CD4-positive, alpha-beta T cell treated with Interleukin-1 beta for 1 hour (primary cell): ENCODE measurements at regions not wholly inside any gene's neighbourhood (a gene's known extent, or its start where the extent isn't known, plus 50 kb on each side); places are given as distances from the start of the nearest gene placed in this dataset.

Experiments
- DNase-seq, 2 donors: peaks; one replicate each; pipeline ENCODE4 v3.0.0-alpha.2; 2020 to 2022

DNA sequence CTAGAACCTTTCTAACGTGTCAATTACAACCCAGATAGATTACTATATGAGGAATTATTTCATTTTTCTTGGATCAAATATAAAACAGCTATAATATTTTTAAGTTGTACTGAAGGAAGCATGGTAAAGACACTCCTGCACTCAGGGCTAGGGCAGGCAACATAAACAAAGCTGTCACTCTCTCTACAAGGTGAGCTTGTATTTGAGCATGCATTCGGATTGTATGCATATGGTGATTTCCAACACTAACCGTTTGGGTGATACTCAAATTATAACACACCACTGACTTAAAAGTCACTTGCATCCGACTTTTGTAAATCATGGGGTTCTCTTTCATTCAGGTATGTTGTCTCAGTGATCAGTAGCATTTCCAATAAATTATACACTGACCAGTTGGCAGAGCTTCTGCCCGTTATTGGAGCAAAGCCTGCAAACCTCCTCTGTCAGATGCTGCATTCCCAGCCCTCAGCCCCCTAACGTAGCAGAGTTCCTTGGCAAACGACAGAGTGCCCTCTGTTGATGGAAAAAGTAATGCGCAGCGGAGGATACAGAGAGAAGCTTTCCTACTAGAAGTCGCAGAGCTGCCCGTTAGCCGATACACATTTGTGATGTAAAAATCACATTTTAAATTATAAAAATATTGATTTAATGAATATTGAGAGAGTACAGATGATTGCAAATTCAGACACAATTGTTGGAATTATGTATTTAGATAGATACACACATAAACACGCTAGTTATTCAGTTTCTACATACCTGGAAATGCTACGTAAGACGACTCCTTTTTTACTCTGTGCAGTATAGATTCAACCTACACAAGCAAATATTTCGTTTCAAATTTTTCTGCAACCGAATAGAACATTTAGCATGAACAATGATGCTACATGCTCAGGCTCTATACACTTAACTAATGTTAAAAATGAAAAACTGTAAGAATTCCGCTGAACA, 173.9 kb upstream of the SP4 start:
- DNase-seq: peak; percentile 11 to 40

DNA sequence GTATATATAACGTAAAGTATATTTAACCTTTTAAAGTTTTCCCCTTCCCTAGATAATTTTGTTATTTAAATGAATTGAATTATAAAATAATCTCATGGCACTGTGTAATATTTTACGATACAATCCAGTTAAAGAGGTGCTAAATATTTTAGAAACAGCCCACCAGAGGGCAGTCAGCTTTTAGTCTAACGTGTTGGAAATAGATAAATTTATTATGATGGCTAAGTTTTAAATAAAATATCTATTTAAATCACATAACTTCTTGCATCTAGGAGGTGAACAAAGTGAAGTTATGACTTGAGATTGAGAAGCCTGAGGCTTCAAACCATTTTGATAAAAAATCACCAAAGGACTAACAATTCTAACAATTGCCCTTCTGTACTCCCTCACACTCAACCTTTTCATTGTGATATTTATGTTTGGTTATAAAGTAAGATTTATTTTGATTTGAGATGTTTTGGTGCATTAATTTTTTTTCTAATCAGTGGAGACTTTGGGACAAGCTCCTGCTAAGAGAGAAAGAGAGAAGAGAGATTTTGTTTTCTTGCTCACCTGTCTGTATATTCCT, 171.5 kb upstream of the SP4 start:
- DNase-seq: peak; percentile 6 to 49

DNA sequence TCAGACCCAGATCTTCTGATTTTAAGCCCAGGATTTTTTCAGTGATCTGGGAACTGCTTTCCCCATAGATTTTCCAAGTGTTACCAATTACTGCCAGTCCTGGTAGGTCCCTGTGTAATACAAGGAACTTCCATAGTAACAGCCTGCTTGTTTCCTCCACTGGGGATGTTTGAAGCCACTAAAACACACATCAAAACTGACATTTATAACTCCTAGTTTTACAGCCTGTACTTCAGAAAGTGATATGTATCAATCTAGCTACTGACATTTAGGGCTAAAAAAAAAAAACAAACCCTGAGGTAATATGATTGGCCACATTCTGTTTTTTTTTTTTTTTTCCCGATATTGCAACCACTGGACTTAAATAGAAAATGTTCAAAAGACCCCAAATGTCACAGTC, 166.9 kb upstream of the SP4 start:
- DNase-seq: no peak

DNA sequence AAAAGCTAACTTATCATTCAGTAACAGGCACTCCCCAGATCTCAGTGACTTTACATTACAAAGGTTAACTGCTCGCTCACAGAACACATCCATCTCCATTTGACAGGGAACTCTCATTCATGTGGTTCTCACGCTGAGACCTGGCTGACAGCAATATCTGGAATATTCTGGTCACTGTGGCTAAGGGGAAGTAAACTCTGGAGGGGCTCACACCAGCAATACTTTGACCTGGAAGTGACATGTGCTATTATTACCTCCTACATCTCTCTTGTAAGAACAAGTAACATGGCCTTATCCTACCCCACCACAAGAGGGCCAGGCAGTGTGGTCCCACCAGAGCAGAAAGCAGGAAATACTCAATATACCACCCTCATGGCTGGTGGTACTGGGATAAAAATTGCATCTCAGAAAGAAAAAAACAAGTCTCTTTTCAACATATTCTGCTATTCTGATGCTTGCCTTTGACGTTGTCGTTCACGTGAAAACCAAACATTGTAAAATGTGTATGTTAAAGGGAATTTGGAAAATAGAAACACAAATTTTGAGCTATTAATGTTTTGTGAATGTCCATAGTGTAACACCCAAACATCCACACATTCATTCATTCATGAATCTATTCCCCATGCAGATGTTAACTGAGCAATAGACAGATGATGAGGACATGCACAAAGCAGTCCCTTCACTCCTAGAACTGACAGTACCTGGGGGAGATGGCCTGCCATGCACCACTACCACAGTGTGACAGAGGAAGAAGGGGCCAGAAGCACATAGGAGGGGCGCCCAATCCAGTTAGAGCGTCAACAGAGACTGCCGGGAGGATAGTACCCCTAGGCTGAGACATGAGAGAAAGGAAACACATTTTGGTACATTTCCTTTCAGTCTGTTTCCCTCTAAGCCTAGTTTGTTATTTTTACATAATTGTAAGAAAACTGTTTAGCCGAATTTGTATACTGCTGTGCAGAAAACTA, 166.0 kb upstream of the SP4 start:
- DNase-seq: peak; percentile 50 to 60

DNA sequence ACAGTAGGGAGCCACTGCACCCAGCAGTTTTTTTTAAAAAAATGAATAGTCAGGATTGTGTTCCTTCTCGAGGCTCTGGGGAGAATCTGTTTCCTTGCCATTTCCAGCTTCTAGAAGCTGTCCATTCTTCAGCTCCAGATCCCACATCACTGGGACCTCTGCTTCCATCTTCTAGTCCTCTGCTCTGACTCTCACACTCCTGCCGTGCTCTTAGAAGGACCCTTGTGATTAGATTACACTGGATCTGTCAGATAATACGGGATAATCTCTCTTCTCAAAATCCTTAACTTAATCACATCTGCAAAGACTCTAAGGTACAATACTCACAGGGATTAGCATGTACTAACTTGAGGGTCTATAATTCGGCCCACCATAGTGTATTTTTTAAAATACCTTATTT, 158.9 kb upstream of the SP4 start:
- no peak for DNase-seq

DNA sequence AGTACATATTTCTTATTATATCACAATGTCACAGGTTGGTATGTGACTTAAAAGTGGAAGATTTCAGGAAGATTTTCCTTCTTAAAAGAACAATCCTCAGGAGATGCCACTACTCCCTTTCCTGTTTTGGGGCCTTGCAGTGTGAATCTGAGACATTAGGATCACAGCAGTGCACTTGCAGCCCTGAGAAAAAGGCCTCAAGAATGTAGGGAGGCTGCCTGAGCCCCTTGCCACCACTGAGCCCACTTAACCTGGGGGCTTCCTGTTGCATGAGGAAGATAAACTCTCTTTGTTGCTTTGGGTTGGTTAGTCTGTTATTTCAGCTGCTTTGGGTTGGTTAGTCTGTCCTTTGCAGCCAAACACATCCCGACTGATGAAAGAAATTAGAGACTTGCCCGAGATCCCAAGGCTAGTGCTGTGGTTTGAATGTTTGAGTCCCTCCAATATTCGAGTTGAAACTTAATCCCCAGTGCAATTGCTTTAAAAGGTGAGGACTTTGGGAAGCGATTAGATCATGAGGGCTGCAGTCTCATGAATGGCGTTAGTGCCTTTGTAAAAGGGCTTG, 151.3 kb upstream of the SP4 start:
- DNase-seq: no peak

DNA sequence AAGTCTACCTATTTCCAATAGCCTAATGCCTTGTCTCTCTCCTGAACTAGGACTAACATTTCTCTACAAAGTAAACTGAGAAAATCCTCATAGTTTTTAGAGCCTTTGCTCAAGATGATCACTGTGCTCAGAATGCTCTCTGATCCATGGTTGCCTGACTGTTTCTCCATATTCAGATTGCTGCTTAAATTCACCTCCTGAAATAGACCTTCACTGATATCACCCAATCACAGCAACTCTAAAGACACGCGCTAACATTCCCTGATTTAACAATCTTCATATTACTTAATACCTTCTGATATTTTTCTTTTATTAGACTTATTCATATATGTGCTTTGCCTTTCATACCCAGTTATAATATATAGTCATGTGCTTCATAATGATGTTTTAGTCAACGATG, 148.9 kb upstream of the SP4 start:
- DNase-seq: no peak

DNA sequence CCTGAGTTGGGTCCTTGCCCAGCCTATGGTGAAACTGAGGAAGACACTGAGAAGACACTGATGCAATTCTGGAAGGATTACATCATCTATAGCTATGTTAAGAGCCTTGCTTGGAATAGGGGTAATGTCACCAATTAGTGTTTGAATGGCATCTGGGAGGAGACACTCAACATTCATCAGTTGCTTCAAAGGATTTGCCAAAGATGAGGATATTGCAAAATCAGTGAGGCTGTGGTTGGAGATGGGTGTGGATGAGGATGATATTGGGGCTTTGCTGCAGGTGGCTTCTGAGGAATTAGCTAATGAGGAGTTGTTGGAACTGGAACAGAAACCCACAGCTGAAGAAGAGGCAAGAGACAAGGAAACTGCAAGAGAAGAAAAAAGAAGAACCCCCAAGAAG, 146.7 kb upstream of the SP4 start:
- DNase-seq: no peak

DNA sequence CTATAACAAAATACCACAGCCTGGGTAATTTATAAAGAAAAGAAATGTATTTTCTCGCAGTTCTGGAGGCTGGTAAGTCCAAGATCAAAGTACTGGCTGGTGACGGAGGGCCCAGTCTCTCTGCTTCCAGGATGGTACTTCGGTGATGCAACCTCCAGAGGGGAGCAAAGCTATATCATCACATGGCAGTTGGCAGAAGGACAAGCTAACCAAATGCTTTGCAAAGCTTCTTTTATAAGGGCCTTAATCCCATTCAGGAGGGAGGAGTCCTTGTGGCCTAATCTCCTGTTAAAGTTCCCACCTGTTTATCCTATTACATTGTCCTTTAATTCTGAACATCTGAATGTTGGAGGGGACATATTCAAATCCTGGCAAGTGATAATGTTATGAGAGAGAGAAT, 134.1 kb upstream of the SP4 start:
- DNase-seq: no peak

DNA sequence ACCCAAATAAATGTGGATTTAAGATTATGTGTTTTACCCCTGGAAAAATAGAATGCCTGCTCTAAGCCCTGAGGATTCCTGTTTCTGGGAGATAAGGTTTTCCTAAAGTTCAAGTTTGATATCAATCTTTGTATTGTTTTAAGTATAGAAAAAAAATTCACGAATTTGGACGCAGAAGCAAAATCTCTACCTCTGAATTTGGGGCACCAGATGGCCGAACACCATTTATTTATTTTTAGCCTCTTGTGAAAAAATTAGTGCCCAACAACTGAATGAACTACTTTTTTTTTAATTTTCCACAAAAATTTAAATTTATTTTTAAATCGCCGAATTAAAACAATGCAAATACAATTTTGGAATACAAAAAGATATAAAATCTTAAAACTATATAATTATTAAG, 128.1 kb upstream of the SP4 start:
- DNase-seq: no peak

DNA sequence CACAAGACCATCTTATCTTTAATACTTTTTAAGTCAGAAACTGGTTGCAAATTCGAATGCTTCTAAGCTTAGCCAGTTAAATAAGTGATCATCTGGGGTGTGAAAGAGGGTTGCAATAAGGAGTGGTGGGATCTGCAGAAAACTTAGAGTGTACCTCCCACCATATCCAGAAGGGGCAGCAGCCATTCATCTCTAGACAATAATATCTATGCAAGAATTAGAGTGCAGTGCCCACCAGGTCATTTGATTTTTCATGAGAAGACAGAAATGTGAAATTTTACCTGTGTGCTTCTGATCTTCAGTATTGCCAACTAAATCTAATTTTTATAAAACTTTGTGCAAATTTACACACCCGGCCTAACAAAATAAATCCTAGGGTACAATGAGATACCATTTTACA, 127.2 kb upstream of the SP4 start:
- peak in 1 of 2 donors; percentile 9 for DNase-seq

DNA sequence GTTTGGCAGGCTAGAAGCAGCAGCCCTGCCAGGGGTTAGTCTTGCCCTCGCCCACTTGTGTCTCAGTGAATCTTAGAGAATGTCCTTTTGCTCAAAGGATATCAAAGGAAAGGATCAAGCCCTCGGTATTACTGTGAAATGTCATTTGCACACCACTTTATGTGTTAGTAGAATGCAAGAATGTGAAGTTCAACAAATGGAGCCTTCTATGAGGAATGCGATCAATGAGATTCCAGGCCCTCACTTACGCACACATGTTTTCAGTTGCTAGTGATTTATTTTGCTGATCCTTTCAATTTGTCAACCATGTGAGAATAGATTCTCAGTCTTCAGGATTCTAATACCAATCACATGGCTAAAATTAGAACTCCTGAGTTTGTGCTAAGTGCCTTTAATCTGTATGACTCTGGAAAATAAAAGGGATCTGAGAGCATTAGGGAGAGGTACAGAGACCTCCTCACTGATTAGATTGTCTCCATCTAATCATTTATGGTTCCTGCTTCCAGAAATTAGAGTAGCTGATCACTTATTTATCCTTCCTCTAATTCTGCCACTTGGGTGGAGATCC, 123.0 kb upstream of the SP4 start:
- no peak for DNase-seq

DNA sequence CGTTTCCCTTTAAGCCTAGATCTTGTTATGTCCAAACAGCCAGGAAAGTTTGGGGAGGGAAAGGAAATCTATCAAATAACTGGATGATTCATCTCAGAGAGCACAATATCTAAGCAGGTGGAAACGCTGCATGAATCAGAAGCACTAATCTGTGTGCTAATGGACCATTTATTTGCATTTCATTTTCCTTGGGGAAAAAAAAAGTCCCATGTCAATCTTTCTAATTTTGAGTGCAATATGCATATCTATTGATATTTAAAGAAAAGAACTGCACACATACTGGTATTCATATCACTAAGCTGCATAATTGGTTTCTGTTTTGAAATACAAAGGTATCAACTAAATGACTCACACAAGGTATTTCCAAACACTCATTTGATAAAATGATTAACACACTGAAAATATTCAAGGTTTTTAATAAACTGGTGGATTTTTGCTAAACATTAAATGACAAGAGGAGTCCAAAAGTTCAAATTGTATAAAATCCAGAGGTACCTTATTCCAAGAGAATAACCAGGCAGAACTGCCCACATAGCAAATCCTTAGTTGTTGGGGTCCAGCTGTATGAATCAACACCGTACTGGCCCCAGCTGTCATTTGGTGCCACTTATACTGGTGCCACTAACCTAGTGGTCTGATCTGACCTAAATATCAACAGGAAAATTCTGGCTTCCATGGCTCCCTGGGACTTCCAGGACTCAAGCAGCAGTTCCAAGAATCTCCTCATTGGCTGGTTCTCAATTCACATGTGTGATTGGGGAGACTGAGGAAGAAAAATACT, 122.2 kb upstream of the SP4 start:
- no peak for DNase-seq

DNA sequence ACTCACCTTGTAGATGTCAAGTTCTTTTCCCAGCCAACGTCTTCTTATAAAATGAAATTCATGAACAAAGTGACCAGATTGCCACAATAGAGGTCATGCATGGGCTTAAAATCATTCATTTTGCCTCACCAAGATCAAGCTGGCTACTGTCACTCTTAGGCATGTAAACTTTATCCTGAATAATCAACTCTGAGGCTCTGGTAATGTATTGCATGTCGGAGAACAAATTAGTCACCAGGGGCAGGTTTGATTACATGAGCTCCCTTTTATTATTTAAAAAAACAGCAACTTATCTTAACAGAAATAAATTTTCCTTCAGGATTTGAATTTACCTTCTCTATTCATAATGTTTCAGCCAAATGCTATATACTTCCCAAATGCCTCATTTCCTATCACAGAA, 112.9 kb upstream of the SP4 start:
- no peak for DNase-seq

DNA sequence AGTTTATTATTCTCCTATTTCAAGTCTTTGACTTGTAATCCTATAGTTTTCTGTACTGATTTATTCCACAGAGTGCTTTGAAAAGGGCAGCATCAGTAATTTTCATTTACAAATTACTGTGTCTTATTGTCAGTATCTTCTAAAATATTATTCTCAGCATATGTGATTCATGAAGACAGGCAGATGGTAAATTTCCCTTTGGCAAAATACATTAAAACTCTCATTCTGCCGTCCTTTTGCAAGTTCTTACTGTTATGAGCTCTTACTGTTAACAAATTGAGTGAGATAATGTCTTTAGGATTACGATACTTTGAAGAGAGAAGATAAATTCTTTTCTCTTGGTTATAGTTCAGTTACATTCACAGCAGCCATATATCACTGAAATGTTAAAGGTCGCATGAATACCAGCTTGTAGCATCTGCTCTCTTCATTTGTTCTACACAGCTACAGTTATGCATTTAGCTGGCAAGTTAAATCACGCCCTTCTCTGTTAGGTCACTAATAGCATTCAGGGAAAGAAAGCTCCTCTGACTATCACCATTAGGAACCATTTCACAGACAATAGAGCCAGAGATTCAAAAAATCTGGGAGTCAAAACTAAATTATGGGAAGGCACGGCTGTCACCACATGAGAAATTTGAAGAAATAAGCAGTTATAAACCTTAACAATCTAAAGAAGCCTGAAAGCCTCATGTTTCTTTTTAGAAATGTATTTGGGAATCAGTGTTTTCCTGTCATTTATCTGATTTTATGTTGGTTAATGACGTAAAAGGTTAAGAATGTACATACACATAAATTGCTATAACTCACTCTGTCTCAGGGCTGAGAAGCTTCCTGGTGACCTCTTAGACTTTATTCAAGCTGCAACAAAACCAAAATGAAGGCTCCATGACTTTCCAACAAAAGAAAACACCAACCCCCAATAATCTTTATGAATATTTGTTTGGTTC, 109.6 kb upstream of the SP4 start:
- no peak for DNase-seq

DNA sequence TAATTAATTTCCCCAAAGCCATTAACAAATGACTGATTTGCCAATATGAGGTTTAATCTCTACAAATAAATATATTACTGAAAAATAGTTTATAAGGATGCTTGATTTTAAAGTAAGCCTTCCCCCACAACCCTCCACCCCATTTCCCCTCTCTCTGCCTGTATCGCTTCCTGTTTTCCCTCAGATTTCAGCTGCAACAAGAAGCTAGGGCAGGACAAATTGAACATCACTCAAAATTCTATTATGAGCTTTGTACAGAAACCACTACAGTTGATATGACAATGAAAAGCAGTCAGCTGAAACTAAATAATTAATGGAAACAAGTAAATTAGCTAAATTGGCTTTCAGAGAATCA, 109.0 kb upstream of the SP4 start:
- DNase-seq: no peak

DNA sequence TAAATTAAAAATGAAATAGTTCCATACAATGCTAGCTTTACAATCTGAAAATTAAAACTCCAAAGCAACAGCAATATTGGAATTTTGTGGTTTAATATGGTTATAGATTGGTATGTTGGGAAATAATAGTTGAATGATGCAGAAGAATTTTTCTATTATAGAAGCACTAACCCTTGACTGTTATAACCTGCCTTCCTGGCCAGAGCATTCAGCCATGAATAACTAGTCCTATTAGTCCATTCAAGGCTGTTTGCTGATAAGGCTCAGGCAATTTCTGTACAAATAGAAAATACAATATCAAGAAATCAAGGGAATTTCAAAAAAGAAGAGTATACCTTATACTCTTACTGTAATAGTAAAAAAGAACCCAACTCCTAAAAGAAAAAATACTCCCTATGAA, 101.6 kb upstream of the SP4 start:
- no peak for DNase-seq

DNA sequence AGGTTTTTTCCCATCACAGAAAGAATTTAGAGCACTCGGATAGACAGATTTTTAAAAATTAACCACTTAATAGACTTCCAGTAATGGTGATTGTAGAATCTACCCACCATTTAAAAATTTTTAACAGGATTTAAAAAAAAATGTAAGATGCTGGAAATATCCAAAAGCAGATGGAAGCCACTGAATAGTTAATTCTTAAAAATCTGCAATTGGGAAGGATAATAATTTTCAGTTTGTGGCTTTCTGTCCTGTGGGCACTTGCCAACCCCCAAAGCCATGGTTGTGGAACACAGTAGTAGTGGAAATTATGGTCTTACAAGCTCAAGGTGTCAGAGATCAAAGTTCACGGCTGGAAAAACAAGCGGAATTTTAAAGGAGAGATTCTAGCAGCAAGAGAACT, 101.0 kb upstream of the SP4 start:
- no peak for DNase-seq

DNA sequence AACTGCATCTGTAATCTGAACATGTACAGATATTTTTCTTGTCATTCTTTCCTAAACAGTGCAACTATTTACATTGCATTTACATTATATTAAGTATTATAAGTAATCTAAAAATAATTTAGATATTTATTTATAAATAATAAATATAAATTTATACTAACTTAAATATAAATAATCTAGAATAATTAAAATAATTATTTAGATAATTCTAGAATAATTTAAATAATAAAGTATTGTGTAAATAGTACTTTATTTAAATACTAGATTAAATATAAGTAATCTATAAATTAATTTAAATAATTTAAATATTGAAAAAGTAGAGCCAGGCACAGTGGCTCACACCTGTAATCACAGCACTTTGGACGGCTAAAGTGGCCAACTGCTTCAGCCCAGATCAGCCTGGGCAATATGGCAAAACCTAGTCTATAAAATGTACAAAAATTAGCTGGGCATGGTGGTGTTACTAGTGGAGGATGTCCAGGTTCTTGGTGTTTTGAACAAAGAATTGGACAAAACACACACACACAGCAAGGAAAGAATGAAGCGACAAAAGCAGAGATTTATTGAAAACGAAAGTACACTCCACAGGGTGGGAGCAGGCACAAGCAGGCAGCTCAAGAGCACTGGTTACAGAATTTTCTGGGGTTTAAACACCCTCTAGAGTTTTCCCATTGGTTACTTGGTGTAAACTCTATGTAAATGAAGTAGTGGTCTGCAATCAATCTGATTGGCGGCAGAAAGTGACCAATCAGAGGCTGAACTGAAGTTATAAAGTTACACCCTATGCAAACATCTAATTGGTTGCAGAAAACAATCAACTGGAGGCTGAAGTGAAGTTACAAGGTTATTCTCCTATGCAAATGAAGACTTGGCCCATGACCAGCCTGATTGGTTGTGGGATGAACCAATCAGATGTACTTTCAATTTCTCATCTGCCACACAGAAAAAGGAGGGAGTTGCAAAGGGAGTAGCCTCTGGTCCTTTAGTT, 100.2 kb upstream of the SP4 start:
- no peak for DNase-seq
